HCT116 (cell line): ENCODE measurements at regions not wholly inside any gene's neighbourhood (a gene's known extent, or its start where the extent isn't known, plus 50 kb on each side); places are given as distances from the start of the nearest gene placed in this dataset.

ENCODE experiments used
- ATAC-seq: fragments of 200-7000 bp; cut with Tn5 transposase; 2 replicates; pipeline ENCODE4 v1.9.1; 2020; ENCODE audit warnings: mild to moderate bottlenecking, moderate library complexity
- BruUV-seq: library from RNA; stranded (reverse); fragments of 400-500 nt; replicated peaks from 2 replicates; lab custom pipeline; 2021; lab: Mats Ljungman, UMichigan
- CTCF ChIA-PET: fragments of 300-600 bp; sonication (Branson Sonifier 250); formaldehyde crosslinking; loops from one replicate; lab custom pipeline; 2021; ENCODE audit warnings: antibody characterized with exemption; lab: Charles Lee
- POLR2A ChIA-PET: fragments of 300-600, 350-600 bp; sonication (Branson Sonifier 250); formaldehyde crosslinking; loops from one replicate; lab custom pipeline; 2021; ENCODE audit warnings: antibody characterized with exemption; lab: Charles Lee
- RAD21 ChIA-PET, 2 experiments: fragments of 300-600 bp; sonication (Branson Sonifier 250); formaldehyde crosslinking; loops; one replicate each; lab custom pipeline; 2023; ENCODE audit warnings: low total read pairs in 2 of 2; ENCODE audit not compliant: uncharacterized antibody in 2 of 2, unreplicated experiment in 2 of 2, low non-redundant PET in 1 of 2; lab: Charles Lee
- DNase-seq: peaks from one replicate; pipeline ENCODE4 v3.0.0-alpha.2; 2010; ENCODE audit warnings: low read depth, low spot score
- H2AFZ ChIP-seq: fragments of 200-600 bp; shearing (Covaris generic), sonication (generic); 2 replicates; pipeline ENCODE4 v1.6.1; 2017; ENCODE audit warnings: low read depth, mixed run types, mixed read lengths, antibody characterized with exemption, low read length; ENCODE audit not compliant: poor library complexity, severe bottlenecking
- H3K27ac ChIP-seq: 2 replicates; pipeline ENCODE4 v1.5.1; 2012; ENCODE audit warnings: low read depth, low read length
- H3K27me3 ChIP-seq: fragments of 200-600 bp; sonication (generic); 2 replicates; pipeline ENCODE4 v1.6.1; 2016; ENCODE audit warnings: mixed run types, low read length, mixed read lengths; ENCODE audit not compliant: insufficient read depth
- H3K36me3 ChIP-seq, 2 experiments: fragments of 200-500 bp in 1 of 2; fragments of 200-600 bp in 1 of 2; sonication (Bioruptor generic) in 1 of 2; sonication (generic) in 1 of 2; 2 replicates each; pipeline versions ENCODE4 v1.5.1 to v1.6.1; 2014 to 2016; ENCODE audit warnings: low read length in 2 of 2, inconsistent platforms in 1 of 2, mixed read lengths in 1 of 2, mixed run types in 1 of 2; ENCODE audit not compliant: insufficient read depth in 2 of 2, control insufficient read depth in 1 of 2
- H3K4me1 ChIP-seq, 2 experiments: fragments of 200-600 bp in 1 of 2; sonication (generic) in 1 of 2; 2 replicates each; pipeline versions ENCODE4 v1.5.1 to v1.6.1; 2012 to 2017; ENCODE audit warnings: low read length in 2 of 2, inconsistent platforms in 1 of 2, mild to moderate bottlenecking in 1 of 2, mixed read lengths in 1 of 2, mixed run types in 1 of 2, moderate library complexity in 1 of 2; ENCODE audit not compliant: insufficient read depth in 2 of 2, control insufficient read depth in 1 of 2
- H3K4me2 ChIP-seq: fragments of 200-600 bp; sonication (generic); 2 replicates; pipeline ENCODE4 v1.6.1; 2017; ENCODE audit warnings: mixed run types, low read length, mixed read lengths
- H3K4me3 ChIP-seq, 2 experiments: fragments of 200-600 bp in 1 of 2; sonication (generic) in 1 of 2; replicated peaks in 1 of 2; 2 replicates each; pipeline ENCODE4 v1.5.1; 2011 to 2016; ENCODE audit warnings: low read length in 2 of 2, control low read depth in 1 of 2, low read depth in 1 of 2, mild to moderate bottlenecking in 1 of 2, mixed read lengths in 1 of 2, mixed run types in 1 of 2
- H3K79me2 ChIP-seq: fragments of 200-600 bp; sonication (generic); 2 replicates; pipeline ENCODE4 v1.6.1; 2017; ENCODE audit warnings: mild to moderate bottlenecking, mixed run types, low read length, moderate library complexity, mixed read lengths; ENCODE audit not compliant: insufficient read depth
- H3K9ac ChIP-seq: fragments of 200-600 bp; sonication (generic); 2 replicates; pipeline ENCODE4 v1.6.1; 2016; ENCODE audit warnings: low read length, mixed read lengths
- H3K9me2 ChIP-seq: fragments of 200-600 bp; sonication (generic), shearing (Covaris generic); 2 replicates; pipeline ENCODE4 v1.6.1; 2017; ENCODE audit warnings: mixed run types, mild to moderate bottlenecking, moderate library complexity; ENCODE audit not compliant: insufficient read depth
- H3K9me3 ChIP-seq, 2 experiments: fragments of 200-500 bp in 1 of 2; fragments of 200-600 bp in 1 of 2; sonication (Bioruptor generic) in 1 of 2; sonication (generic) in 1 of 2; 2 replicates each; pipeline ENCODE4 v1.6.1; 2014 to 2017; ENCODE audit warnings: low read length in 2 of 2, mixed read lengths in 2 of 2, inconsistent platforms in 1 of 2, low read depth in 1 of 2, mild to moderate bottlenecking in 1 of 2, mixed run types in 1 of 2, moderate library complexity in 1 of 2; ENCODE audit not compliant: control insufficient read depth in 1 of 2, insufficient read depth in 1 of 2
- H4K20me1 ChIP-seq: fragments of 200-600 bp; sonication (generic), shearing (Covaris generic); 2 replicates; pipeline ENCODE4 v1.6.1; 2017; ENCODE audit warnings: mixed run types, mild to moderate bottlenecking, moderate library complexity; ENCODE audit not compliant: insufficient read depth
- CBX3 ChIP-seq: IDR thresholded peaks from 2 replicates; pipeline ENCODE4 v1.6.1; 2012; ENCODE audit warnings: low read depth
- CEBPB ChIP-seq: IDR thresholded peaks from 2 replicates; pipeline ENCODE4 v1.6.1; 2012; ENCODE audit warnings: low read depth
- EGR1 ChIP-seq: IDR thresholded peaks from 2 replicates; pipeline ENCODE4 v1.6.1; 2012; ENCODE audit warnings: low read depth
- ELF1 ChIP-seq: IDR thresholded peaks from 2 replicates; pipeline ENCODE4 v1.6.1; 2012; ENCODE audit warnings: low read depth, borderline replicate concordance
- EZH2 ChIP-seq: fragments of 200-600 bp; sonication (generic); IDR thresholded peaks from 2 replicates; pipeline ENCODE4 v1.6.1; 2017; ENCODE audit warnings: antibody characterized with exemption, mixed run types
- EZH2phosphoT487 ChIP-seq: fragments of 200-600 bp; IDR thresholded peaks from 2 replicates; pipeline ENCODE4 v1.6.1; 2018; ENCODE audit warnings: antibody characterized with exemption, borderline replicate concordance
- FOSL1 ChIP-seq: IDR thresholded peaks from 2 replicates; pipeline ENCODE4 v1.6.1; 2012; ENCODE audit warnings: low read depth
- JUND ChIP-seq: IDR thresholded peaks from 2 replicates; pipeline ENCODE4 v1.6.1; 2012
- SIN3A ChIP-seq: IDR thresholded peaks from 2 replicates; pipeline ENCODE4 v1.6.1; 2012; ENCODE audit warnings: low read depth
- TCF7L2 ChIP-seq: IDR thresholded peaks from 2 replicates; pipeline ENCODE4 v1.7.0; 2011; ENCODE audit warnings: borderline replicate concordance, inconsistent platforms; ENCODE audit not compliant: insufficient read depth, insufficient read length; ENCODE audit errors: extremely low read depth
- YY1 ChIP-seq: IDR thresholded peaks from 2 replicates; pipeline ENCODE4 v1.6.1; 2011; ENCODE audit warnings: low read length, low read depth, moderate library complexity, mild to moderate bottlenecking; ENCODE audit not compliant: insufficient replicate concordance; ENCODE audit errors: extremely low read depth
- ZNF274 ChIP-seq: fragments of 200-500 bp; sonication (Bioruptor generic); IDR thresholded peaks from 2 replicates; pipeline ENCODE4 v1.6.1; 2014; ENCODE audit warnings: mild to moderate bottlenecking, low read depth, low read length, inconsistent platforms
- intact Hi-C: fragments of 100-400 bp; cut with micrococcal nuclease; formaldehyde crosslinking; loops from 2 replicates; pipeline ENCODE4 v1.10.0; 2022
- TF ChIP-seq, protein P1 (sequence below): IDR thresholded peaks from 2 replicates; pipeline ENCODE4 v1.6.1; 2011; ENCODE audit warnings: mild to moderate bottlenecking, low read length, moderate library complexity; ENCODE audit not compliant: insufficient replicate concordance; ENCODE audit errors: extremely low read depth
- TF ChIP-seq, protein P2 (sequence below): IDR thresholded peaks from 2 replicates; pipeline ENCODE4 v1.6.1; 2012; ENCODE audit warnings: low read depth
- TF ChIP-seq, protein P3 (sequence below): IDR thresholded peaks from 2 replicates; pipeline ENCODE4 v1.6.1; 2012

- TF ChIP-seq, protein P1, sequence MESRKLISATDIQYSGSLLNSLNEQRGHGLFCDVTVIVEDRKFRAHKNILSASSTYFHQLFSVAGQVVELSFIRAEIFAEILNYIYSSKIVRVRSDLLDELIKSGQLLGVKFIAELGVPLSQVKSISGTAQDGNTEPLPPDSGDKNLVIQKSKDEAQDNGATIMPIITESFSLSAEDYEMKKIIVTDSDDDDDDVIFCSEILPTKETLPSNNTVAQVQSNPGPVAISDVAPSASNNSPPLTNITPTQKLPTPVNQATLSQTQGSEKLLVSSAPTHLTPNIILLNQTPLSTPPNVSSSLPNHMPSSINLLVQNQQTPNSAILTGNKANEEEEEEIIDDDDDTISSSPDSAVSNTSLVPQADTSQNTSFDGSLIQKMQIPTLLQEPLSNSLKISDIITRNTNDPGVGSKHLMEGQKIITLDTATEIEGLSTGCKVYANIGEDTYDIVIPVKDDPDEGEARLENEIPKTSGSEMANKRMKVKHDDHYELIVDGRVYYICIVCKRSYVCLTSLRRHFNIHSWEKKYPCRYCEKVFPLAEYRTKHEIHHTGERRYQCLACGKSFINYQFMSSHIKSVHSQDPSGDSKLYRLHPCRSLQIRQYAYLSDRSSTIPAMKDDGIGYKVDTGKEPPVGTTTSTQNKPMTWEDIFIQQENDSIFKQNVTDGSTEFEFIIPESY: no peak
- no peak for TF ChIP-seq CBX3
These were observed 83.0 kb upstream of the ATF3 start (continued) for GRCh38 chr1:212525479-212526110.

- H3K79me2 ChIP-seq: no peaks in the 10 kb centered on the region
- TF ChIP-seq EZH2phosphoT487: no peak
- TF ChIP-seq FOSL1: no peak
- TF ChIP-seq EZH2: no peak
- TF ChIP-seq ZNF274: no peak
- TF ChIP-seq ELF1: no peak
- TF ChIP-seq SIN3A: no peak
- TF ChIP-seq, protein P2, sequence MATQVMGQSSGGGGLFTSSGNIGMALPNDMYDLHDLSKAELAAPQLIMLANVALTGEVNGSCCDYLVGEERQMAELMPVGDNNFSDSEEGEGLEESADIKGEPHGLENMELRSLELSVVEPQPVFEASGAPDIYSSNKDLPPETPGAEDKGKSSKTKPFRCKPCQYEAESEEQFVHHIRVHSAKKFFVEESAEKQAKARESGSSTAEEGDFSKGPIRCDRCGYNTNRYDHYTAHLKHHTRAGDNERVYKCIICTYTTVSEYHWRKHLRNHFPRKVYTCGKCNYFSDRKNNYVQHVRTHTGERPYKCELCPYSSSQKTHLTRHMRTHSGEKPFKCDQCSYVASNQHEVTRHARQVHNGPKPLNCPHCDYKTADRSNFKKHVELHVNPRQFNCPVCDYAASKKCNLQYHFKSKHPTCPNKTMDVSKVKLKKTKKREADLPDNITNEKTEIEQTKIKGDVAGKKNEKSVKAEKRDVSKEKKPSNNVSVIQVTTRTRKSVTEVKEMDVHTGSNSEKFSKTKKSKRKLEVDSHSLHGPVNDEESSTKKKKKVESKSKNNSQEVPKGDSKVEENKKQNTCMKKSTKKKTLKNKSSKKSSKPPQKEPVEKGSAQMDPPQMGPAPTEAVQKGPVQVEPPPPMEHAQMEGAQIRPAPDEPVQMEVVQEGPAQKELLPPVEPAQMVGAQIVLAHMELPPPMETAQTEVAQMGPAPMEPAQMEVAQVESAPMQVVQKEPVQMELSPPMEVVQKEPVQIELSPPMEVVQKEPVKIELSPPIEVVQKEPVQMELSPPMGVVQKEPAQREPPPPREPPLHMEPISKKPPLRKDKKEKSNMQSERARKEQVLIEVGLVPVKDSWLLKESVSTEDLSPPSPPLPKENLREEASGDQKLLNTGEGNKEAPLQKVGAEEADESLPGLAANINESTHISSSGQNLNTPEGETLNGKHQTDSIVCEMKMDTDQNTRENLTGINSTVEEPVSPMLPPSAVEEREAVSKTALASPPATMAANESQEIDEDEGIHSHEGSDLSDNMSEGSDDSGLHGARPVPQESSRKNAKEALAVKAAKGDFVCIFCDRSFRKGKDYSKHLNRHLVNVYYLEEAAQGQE: no peak
- TF ChIP-seq CEBPB: no peak
- no peak for TF ChIP-seq YY1
- TF ChIP-seq JUND: no peak
- no peak for TF ChIP-seq CBX3
- TF ChIP-seq EGR1: no peak
- no peak for TF ChIP-seq TCF7L2
- TF ChIP-seq, protein P1: no peak
- TF ChIP-seq, protein P3, sequence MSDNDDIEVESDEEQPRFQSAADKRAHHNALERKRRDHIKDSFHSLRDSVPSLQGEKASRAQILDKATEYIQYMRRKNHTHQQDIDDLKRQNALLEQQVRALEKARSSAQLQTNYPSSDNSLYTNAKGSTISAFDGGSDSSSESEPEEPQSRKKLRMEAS: no peak
- TF ChIP-seq, all 23 proteins: peak for 0
- BruUV-seq: no TSS peak
- Histone ChIP-seq H3K27me3 (no peaks in the 10 kb centered on the region), H3K4me1 (peaks cover 0 to 10% of the 10 kb centered on the region in 2 experiments; a peak in 2 of 4 replicates), H3K36me3 (no peaks in the 10 kb centered on the region), H4K20me1 (no peaks in the 10 kb centered on the region), H3K27ac (no peak overlapping the region), H3K9me3 (no peaks in the 10 kb centered on the region), H3K9me2 (no peaks in the 10 kb centered on the region), H2AFZ (no peak overlapping the region), H3K4me2 (peak overlapping the region; percentile 16), H3K4me3 (no peak overlapping the region), H3K9ac (no peak overlapping the region)
- DNase-seq: no peak
- POLR2A ChIA-PET: no interaction called here
- RAD21 ChIA-PET: no interaction called here
- CTCF ChIA-PET: no interaction called here
- intact Hi-C loops: no loop called here
- peak; percentile 34 for ATAC-seq
These were observed 82.5 kb upstream of the ATF3 start for GRCh38 chr1:212526111-212526491.
